NB4 (cell line): ENCODE measurements at regions not wholly inside any gene's neighbourhood (a gene's known extent, or its start where the extent isn't known, plus 50 kb on each side); places are given as distances from the start of the nearest gene placed in this dataset.

ENCODE experiments used
- DNase-seq: peaks from one replicate; pipeline ENCODE4 v3.0.0; 2010; ENCODE audit warnings: low read depth
- H3K4me3 ChIP-seq: one replicate; pipeline ENCODE4 v1.5.1; 2011; ENCODE audit warnings: mild to moderate bottlenecking, low read depth, low read length, moderate library complexity
- CTCF ChIP-seq: IDR thresholded peaks from one replicate; pipeline ENCODE4 v1.5.1; 2012; ENCODE audit warnings: low read depth, low read length
- MAX ChIP-seq: IDR thresholded peaks from 2 replicates; pipeline ENCODE4 v1.6.1; 2011; ENCODE audit warnings: low read depth, low read length
- MYC ChIP-seq: IDR thresholded peaks from 2 replicates; pipeline ENCODE4 v1.6.1; 2011; ENCODE audit warnings: low read depth, low read length
- POLR2A ChIP-seq: IDR thresholded peaks from 2 replicates; pipeline ENCODE4 v1.6.1; 2011; ENCODE audit warnings: mild to moderate bottlenecking; ENCODE audit not compliant: insufficient read length; ENCODE audit errors: extremely low read depth

- H3K4me3 ChIP-seq = no peak overlapping the region
- no peak for DNase-seq
- TF ChIP-seq CTCF (no peak), POLR2A (no peak), MYC (no peak), MAX (no peak)
Observed at GRCh38 chr4:32562010-32562409, 1841.8 kb downstream of the PCDH7 start.

GRCh38 chr4:32564626-32565025 lies 1844.5 kb downstream of the PCDH7 start:
- no peak overlapping the region for H3K4me3 ChIP-seq
- no peak for DNase-seq
- TF ChIP-seq CTCF = no peak
- no peak for TF ChIP-seq POLR2A
- no peak for TF ChIP-seq MYC
- TF ChIP-seq MAX = no peak

- DNase-seq = peak; percentile 69
- TF ChIP-seq CTCF = no peak
- peak; percentile 51 for TF ChIP-seq MAX
- H3K4me3 ChIP-seq = no peak overlapping the region
Observed at GRCh38 chr4:32569861-32570260, 1849.7 kb downstream of the PCDH7 start.

GRCh38 chr4:32572366-32572765 lies 1852.2 kb downstream of the PCDH7 start:
- TF ChIP-seq POLR2A (no peak), MAX (no peak), CTCF (no peak), MYC (no peak)

GRCh38 chr4:32574803-32575202 lies 1854.6 kb downstream of the PCDH7 start:
- H3K4me3 ChIP-seq = no peak overlapping the region
- peak; percentile 8 for DNase-seq
- TF ChIP-seq MYC = no peak
- no peak for TF ChIP-seq MAX
- TF ChIP-seq POLR2A = no peak
- TF ChIP-seq CTCF = no peak

More at GRCh38 chr4:32572366-32572765, 1852.2 kb downstream of the PCDH7 start:
- DNase-seq = no peak
- no peak overlapping the region for H3K4me3 ChIP-seq

GRCh38 chr4:32589097-32589496 lies 1868.9 kb downstream of the PCDH7 start:
- no peak for TF ChIP-seq MYC
- TF ChIP-seq MAX = no peak
- no peak for TF ChIP-seq POLR2A
- TF ChIP-seq CTCF = no peak
- DNase-seq = no peak
- no peak overlapping the region for H3K4me3 ChIP-seq
